GM12878 (cell line): ENCODE measurements at regions not wholly inside any gene's neighbourhood (a gene's known extent, or its start where the extent isn't known, plus 50 kb on each side); places are given as distances from the start of the nearest gene placed in this dataset.

Experiments
- ATAC-seq: fragments of 200-7000 bp; cut with Tn5 transposase; 3 replicates; pipeline ENCODE4 v1.9.1; 2020; ENCODE audit warnings: mild to moderate bottlenecking, moderate library complexity
- BruUV-seq: library from RNA; stranded (reverse); fragments of 400-500 nt; replicated peaks from 2 replicates; lab custom pipeline; 2021; lab: Mats Ljungman, UMichigan
- CTCF ChIA-PET: fragments of 300-600 bp; sonication (Branson Sonifier 250); formaldehyde crosslinking; extraction: SDS; loops from one replicate; lab custom pipeline; 2021; ENCODE audit warnings: inconsistent platforms; lab: Yijun Ruan, JAX
- POLR2A ChIA-PET: fragments of 350-600 bp; formaldehyde crosslinking; extraction: SDS; loops from one replicate; lab custom pipeline; 2021; ENCODE audit warnings: inconsistent platforms; lab: Charles Lee
- RAD21 ChIA-PET: fragments of 300-600 bp; sonication (Branson Sonifier 250); formaldehyde crosslinking; loops from one replicate; lab custom pipeline; 2023; ENCODE audit warnings: antibody characterized with exemption; ENCODE audit not compliant: unreplicated experiment; lab: Charles Lee
- SMC1A ChIA-PET: fragments of 300-600 bp; sonication (Branson Sonifier 250); formaldehyde crosslinking; loops from one replicate; lab custom pipeline; 2023; ENCODE audit not compliant: unreplicated experiment, uncharacterized antibody; lab: Charles Lee
- DNase-seq: peaks from one replicate; pipeline ENCODE4 v3.0.0-alpha.2; 2011; ENCODE audit warnings: low read depth, low spot score
- FAIRE-seq: peaks from 3 replicates; lab custom pipeline; 2011; peaks lifted over from hg19 to GRCh38; lab: Jason Lieb, UNC
- H2AFZ ChIP-seq: 2 replicates; pipeline ENCODE4 v1.6.0; 2011; ENCODE audit warnings: low read depth, low read length, control low read depth; ENCODE audit not compliant: control insufficient read depth
- H3K27ac ChIP-seq: 2 replicates; pipeline ENCODE4 v1.5.1; 2011; ENCODE audit warnings: control low read depth; ENCODE audit not compliant: control insufficient read depth, insufficient read depth
- H3K27me3 ChIP-seq, 2 experiments: replicated peaks in 1 of 2; 2 replicates each; pipeline versions ENCODE4 v1.6.0 to v1.6.1; 2011; ENCODE audit warnings: low read length in 1 of 2; ENCODE audit not compliant: control insufficient read depth in 2 of 2, insufficient read depth in 2 of 2
- H3K36me3 ChIP-seq, 2 experiments: 2 replicates each; pipeline ENCODE4 v1.5.1; 2011; ENCODE audit warnings: low read length in 1 of 2; ENCODE audit not compliant: control insufficient read depth in 2 of 2, insufficient read depth in 2 of 2
- H3K4me1 ChIP-seq: 2 replicates; pipeline ENCODE4 v1.6.1; 2011; ENCODE audit warnings: mild to moderate bottlenecking, low read length, moderate library complexity, mixed read lengths; ENCODE audit not compliant: control insufficient read depth, insufficient read depth
- H3K4me2 ChIP-seq: 2 replicates; pipeline ENCODE4 v1.6.0; 2011; ENCODE audit warnings: control low read depth; ENCODE audit not compliant: control insufficient read depth, insufficient read depth
- H3K4me3 ChIP-seq: fragments of 200-600 bp; sonication (generic); 2 replicates; pipeline ENCODE4 v1.5.1; 2016
- H3K79me2 ChIP-seq: 2 replicates; pipeline ENCODE4 v1.6.0; 2011; ENCODE audit warnings: low read length; ENCODE audit not compliant: control insufficient read depth, insufficient read depth
- H3K9ac ChIP-seq: 2 replicates; pipeline ENCODE4 v1.8.0; 2011; ENCODE audit warnings: low read length, control low read depth, mixed read lengths; ENCODE audit not compliant: control insufficient read depth, insufficient read depth
- H3K9me3 ChIP-seq: replicated peaks from 3 replicates; pipeline ENCODE4 v1.5.1; 2011; ENCODE audit warnings: mild to moderate bottlenecking, low read length; ENCODE audit not compliant: control insufficient read depth, insufficient read depth
- H4K20me1 ChIP-seq: 2 replicates; pipeline ENCODE4 v1.6.0; 2011; ENCODE audit not compliant: control insufficient read depth, insufficient read depth
- ASH2L ChIP-seq: fragments of 300-600, 200-600 bp; sonication (generic); IDR thresholded peaks from 2 replicates; pipeline ENCODE4 v1.6.1; 2017; ENCODE audit warnings: low read depth, mild to moderate bottlenecking, borderline replicate concordance
- BCL11A ChIP-seq: IDR thresholded peaks from 2 replicates; pipeline ENCODE4 v1.6.1; 2011; ENCODE audit warnings: low read depth, low read length
- ETV6 ChIP-seq, 2 experiments: fragments of 450-650 bp in 1 of 2; IDR thresholded peaks in 1 of 2; conservative IDR thresholded peaks in 1 of 2; 2 replicates each; pipeline ENCODE4 v1.6.1; 2014; ENCODE audit warnings: antibody characterized with exemption in 1 of 2, borderline replicate concordance in 1 of 2, low read depth in 1 of 2, mild to moderate bottlenecking in 1 of 2, moderate library complexity in 1 of 2
- HDGF ChIP-seq: fragments of 450-650 bp; IDR thresholded peaks from 2 replicates; pipeline ENCODE4 v1.6.1; 2016; ENCODE audit warnings: antibody characterized with exemption
- MEF2B ChIP-seq: fragments of 450-650 bp; IDR thresholded peaks from 2 replicates; pipeline ENCODE4 v1.6.1; 2018; ENCODE audit warnings: mild to moderate bottlenecking, moderate library complexity; ENCODE audit not compliant: partially characterized antibody, poor library complexity, severe bottlenecking
- NFIC ChIP-seq: IDR thresholded peaks from 2 replicates; pipeline ENCODE4 v1.6.1; 2012; ENCODE audit warnings: low read depth, mild to moderate bottlenecking, inconsistent platforms, low read length, moderate library complexity
- PAX5 ChIP-seq: IDR thresholded peaks from 2 replicates; pipeline ENCODE4 v1.6.1; 2011; ENCODE audit warnings: low read depth, low read length, borderline replicate concordance
- SKIL ChIP-seq: fragments of 450-650 bp; IDR thresholded peaks from 2 replicates; pipeline ENCODE4 v1.6.1; 2017; ENCODE audit warnings: mild to moderate bottlenecking, low read depth, inconsistent platforms; ENCODE audit not compliant: poor library complexity, severe bottlenecking
- SPI1 ChIP-seq: IDR thresholded peaks from 2 replicates; pipeline ENCODE4 v1.6.1; 2011; ENCODE audit warnings: low read depth, mild to moderate bottlenecking, low read length, moderate library complexity, borderline replicate concordance; ENCODE audit not compliant: insufficient read depth
- SREBF1 ChIP-seq: IDR thresholded peaks from 2 replicates; pipeline ENCODE4 v1.6.1; 2012; ENCODE audit warnings: mild to moderate bottlenecking, low read length
- TARDBP ChIP-seq: IDR thresholded peaks from 2 replicates; pipeline ENCODE4 v1.6.1; 2016; ENCODE audit warnings: borderline replicate concordance
- ZBTB33 ChIP-seq: fragments of 450-650 bp; IDR thresholded peaks from 2 replicates; pipeline ENCODE4 v1.6.1; 2017; ENCODE audit warnings: mild to moderate bottlenecking
- ZBTB4 ChIP-seq: fragments of 450-650 bp; formaldehyde crosslinking; IDR thresholded peaks from 2 replicates; pipeline ENCODE4 v1.4.0; 2022; ENCODE audit warnings: mild to moderate bottlenecking, moderate library complexity
- WGBS: methylation state at CpG from one replicate; pipeline ENCODE4 v1.1.6; 2016; ENCODE audit warnings: low lambda C conversion rate; ENCODE audit not compliant: insufficient replicate concordance, insufficient coverage; ENCODE audit errors: missing lambda C conversion rate; 5-methylcytosine and 5-hydroxymethylcytosine counted together
- in situ Hi-C: fragments of 300-500 bp; cut with MboI; formaldehyde crosslinking; loops from 9 replicates; pipeline ENCODE4 v1.14.3; 2018; ENCODE audit warnings: mixed read lengths
- intact Hi-C: fragments of 100-400 bp; cut with micrococcal nuclease; formaldehyde crosslinking; loops from one replicate; pipeline ENCODE4 v1.14.2; 2022; ENCODE audit not compliant: unreplicated experiment
- TF ChIP-seq, protein P1 (sequence below): IDR thresholded peaks from 2 replicates; pipeline ENCODE4 v1.6.1; 2011; ENCODE audit warnings: low read depth, mild to moderate bottlenecking, low read length, moderate library complexity, borderline replicate concordance; ENCODE audit errors: extremely low read depth
- TF ChIP-seq, protein P2 (sequence below), 3 experiments: IDR thresholded peaks in 2 of 3; conservative IDR thresholded peaks in 1 of 3; 2 replicates each; pipeline ENCODE4 v1.5.1; 2011; ENCODE audit warnings: low read depth in 3 of 3, low read length in 3 of 3, mild to moderate bottlenecking in 3 of 3, control low read depth in 2 of 3, moderate library complexity in 2 of 3, inconsistent platforms in 1 of 3, mixed read lengths in 1 of 3; ENCODE audit not compliant: control insufficient read depth in 2 of 3, insufficient read depth in 1 of 3; ENCODE audit errors: extremely low read depth in 1 of 3

GRCh38 chr1:208595236-208595635, 351.1 kb upstream of the PLXNA2 start:
- BruUV-seq: no TSS peak
- ATAC-seq: no peak
- intact Hi-C loops (no loop called here), in situ Hi-C loops (no loop called here)
- Histone ChIP-seq H3K4me1 (no peaks in the 10 kb centered on the region), H3K4me2 (no peak overlapping the region), H3K9me3 (no peaks in the 10 kb centered on the region), H4K20me1 (no peaks in the 10 kb centered on the region), H3K9ac (no peak overlapping the region), H3K27ac (no peak overlapping the region), H3K79me2 (no peaks in the 10 kb centered on the region), H3K27me3 (no peaks in the 10 kb centered on the region; a peak in 2 of 4 replicates), H3K4me3 (no peak overlapping the region), H2AFZ (no peak overlapping the region), H3K36me3 (no peaks in the 10 kb centered on the region)
- 3% methylated on average over 3 of the region's 3 CpGs for WGBS
- CTCF ChIA-PET: no interaction called here
- SMC1A ChIA-PET: no interaction called here
- DNase-seq: no peak
- RAD21 ChIA-PET: no interaction called here
- POLR2A ChIA-PET: no interaction called here
- no peak for FAIRE-seq
- TF ChIP-seq MEF2B: no peak
- TF ChIP-seq SKIL: no peak
- no peak for TF ChIP-seq HDGF
- no peak for TF ChIP-seq ZBTB4
- no peak for TF ChIP-seq SREBF1
- no peak for TF ChIP-seq TARDBP
- TF ChIP-seq NFIC: no peak
- TF ChIP-seq ETV6 (conservative IDR thresholded peaks at IDR 0.05 in 1 of 2, IDR thresholded peaks at IDR 0.05 in 1 of 2; ENCODE audit: borderline replicate concordance in 1 of 2, low read depth in 1 of 2): no peak
- TF ChIP-seq SPI1: no peak
- no peak for TF ChIP-seq ZBTB33
- TF ChIP-seq, protein P1, sequence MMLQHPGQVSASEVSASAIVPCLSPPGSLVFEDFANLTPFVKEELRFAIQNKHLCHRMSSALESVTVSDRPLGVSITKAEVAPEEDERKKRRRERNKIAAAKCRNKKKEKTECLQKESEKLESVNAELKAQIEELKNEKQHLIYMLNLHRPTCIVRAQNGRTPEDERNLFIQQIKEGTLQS: no peak
- TF ChIP-seq PAX5: no peak
- TF ChIP-seq BCL11A: no peak
- TF ChIP-seq ASH2L: no peak
- TF ChIP-seq, protein P2, sequence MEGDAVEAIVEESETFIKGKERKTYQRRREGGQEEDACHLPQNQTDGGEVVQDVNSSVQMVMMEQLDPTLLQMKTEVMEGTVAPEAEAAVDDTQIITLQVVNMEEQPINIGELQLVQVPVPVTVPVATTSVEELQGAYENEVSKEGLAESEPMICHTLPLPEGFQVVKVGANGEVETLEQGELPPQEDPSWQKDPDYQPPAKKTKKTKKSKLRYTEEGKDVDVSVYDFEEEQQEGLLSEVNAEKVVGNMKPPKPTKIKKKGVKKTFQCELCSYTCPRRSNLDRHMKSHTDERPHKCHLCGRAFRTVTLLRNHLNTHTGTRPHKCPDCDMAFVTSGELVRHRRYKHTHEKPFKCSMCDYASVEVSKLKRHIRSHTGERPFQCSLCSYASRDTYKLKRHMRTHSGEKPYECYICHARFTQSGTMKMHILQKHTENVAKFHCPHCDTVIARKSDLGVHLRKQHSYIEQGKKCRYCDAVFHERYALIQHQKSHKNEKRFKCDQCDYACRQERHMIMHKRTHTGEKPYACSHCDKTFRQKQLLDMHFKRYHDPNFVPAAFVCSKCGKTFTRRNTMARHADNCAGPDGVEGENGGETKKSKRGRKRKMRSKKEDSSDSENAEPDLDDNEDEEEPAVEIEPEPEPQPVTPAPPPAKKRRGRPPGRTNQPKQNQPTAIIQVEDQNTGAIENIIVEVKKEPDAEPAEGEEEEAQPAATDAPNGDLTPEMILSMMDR (IDR thresholded peaks at IDR 0.05 in 2 of 3, conservative IDR thresholded peaks at IDR 0.05 in 1 of 3; ENCODE audit: control insufficient read depth in 2 of 3, extremely low read depth in 1 of 3, insufficient read depth in 1 of 3, low read depth in 3 of 3, low read length in 3 of 3): no peak
